Stimulated activated memory B cell treated with anti-CD40 and anti-IgM and Interleukin-4, amounts not matched to agents 10 μg/mL and 1 μg/mL and 100 μg/mL, for 72 hours (primary cell): ENCODE measurements at regions not wholly inside any gene's neighbourhood (a gene's known extent, or its start where the extent isn't known, plus 50 kb on each side); places are given as distances from the start of the nearest gene placed in this dataset.
"Not testable (repeated sequence)": the region's sequence is repeated elsewhere in the genome, so short reads cannot be mapped to it uniquely, and the experiment has no call there.

ENCODE experiments used
- ATAC-seq: fragments of 150-1000 bp; cut with Tn5 transposase; 2 replicates; pipeline ENCODE4 v1.10.0; 2021
- H3K27ac Mint-ChIP-seq: one replicate; pipeline ENCODE4 v1.8.0; 2022; ENCODE audit warnings: mild to moderate bottlenecking, mixed read lengths
- H3K27me3 Mint-ChIP-seq: one replicate; pipeline ENCODE4 v1.8.0; 2022; ENCODE audit warnings: mixed read lengths
- H3K36me3 Mint-ChIP-seq: one replicate; pipeline ENCODE4 v1.8.0; 2022; ENCODE audit warnings: mixed read lengths
- H3K4me1 Mint-ChIP-seq: one replicate; pipeline ENCODE4 v1.8.0; 2022; ENCODE audit warnings: mixed read lengths
- H3K4me3 Mint-ChIP-seq: one replicate; pipeline ENCODE4 v1.8.0; 2022; ENCODE audit warnings: mild to moderate bottlenecking, moderate library complexity, mixed read lengths
- H3K9me3 Mint-ChIP-seq: one replicate; pipeline ENCODE4 v1.8.0; 2022; ENCODE audit warnings: mixed read lengths

DNA sequence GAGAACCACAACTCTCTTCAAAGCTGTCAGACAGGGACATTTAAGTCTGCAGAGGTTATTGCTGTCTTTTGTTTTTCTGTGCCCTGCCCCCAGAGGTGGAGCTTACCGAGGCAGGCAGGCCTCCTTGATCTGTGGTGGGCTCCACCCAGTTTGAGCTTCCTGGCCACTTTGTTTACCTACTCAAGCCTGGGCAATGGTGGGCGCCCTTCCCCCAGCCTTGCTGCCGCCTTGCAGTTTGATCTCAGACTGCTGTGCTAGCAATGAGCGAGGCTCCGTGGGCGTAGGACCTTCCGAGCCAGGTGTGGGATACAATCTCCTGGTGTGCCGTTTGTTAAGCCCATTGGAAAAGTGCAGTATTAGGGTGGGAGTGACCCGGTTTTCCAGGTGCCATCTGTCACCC lies 822.1 kb downstream of the KCNMA1 start:
- not testable (repeated sequence) for ATAC-seq, H3K36me3 Mint-ChIP-seq, H3K4me1 Mint-ChIP-seq, H3K27ac Mint-ChIP-seq, H3K27me3 Mint-ChIP-seq, H3K4me3 Mint-ChIP-seq
- peaks cover 18% of the 10 kb centered on the region for H3K9me3 Mint-ChIP-seq

DNA sequence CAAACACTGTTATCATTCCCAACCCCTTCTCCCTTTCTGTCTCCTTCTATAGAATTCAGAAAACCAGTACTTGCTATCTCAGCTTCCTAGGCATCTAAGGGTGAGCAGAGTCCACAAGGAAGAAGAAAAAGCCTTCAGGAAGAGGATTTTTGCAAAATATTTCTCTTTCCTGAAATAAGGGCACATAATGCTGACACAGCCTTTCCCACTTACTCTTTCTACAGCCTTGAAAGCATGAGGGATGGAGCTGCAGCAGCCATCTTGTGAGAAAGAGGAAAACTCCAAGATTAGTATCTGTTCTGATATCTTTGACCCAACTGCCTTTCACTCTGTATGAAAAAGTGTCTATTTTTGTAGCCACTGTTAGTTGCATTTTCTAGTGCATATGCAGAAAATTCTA lies 826.2 kb downstream of the KCNMA1 start:
- ATAC-seq = no peak
- Mint-ChIP-seq H3K4me3 (no peak overlapping the region), H3K4me1 (no peaks in the 10 kb centered on the region), H3K9me3 (peaks cover 9% of the 10 kb centered on the region), H3K36me3 (no peaks in the 10 kb centered on the region), H3K27ac (no peak overlapping the region), H3K27me3 (no peaks in the 10 kb centered on the region)

GRCh38 chr10:76788452-76788811 lies 849.2 kb downstream of the KCNMA1 start:
- H3K4me3 Mint-ChIP-seq = no peak overlapping the region
- no peaks in the 10 kb centered on the region for H3K36me3 Mint-ChIP-seq
- peaks cover 11% of the 10 kb centered on the region for H3K9me3 Mint-ChIP-seq

DNA sequence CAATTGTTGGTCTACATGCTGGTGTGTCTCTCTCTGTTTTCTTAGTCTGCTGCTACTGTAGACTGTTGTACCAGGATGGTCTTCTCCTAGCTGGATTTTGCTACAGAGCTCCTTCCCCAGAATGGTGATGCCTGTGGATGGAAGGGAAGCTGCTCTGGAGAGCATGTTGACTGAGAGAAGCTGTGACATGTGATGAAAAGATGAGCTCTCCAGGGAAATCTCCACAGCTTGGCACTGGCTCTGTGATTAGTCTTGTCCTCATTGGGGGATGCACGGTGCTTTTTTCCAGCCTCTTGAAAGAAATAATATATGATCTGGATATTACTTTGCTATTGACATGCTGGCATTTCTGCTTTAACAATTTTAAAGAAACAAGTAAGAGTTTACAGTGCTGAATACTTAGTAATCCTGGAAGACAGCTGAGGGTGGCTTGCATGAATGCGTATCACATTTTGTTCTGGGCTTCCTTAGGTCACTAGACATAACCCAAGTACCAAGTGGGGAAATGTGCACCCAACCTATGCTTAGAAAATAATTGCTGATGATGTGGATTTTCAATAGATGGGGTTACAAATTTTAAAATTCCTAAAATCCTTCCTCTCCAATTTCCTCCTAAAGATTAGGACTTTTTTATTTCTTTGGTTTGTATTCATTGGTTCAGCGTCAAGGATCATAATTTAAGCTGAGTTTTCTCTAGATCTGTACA lies 849.7 kb downstream of the KCNMA1 start:
- ATAC-seq = no peak
- Mint-ChIP-seq H3K9me3 (peaks cover 11% of the 10 kb centered on the region), H3K27ac (no peak overlapping the region), H3K36me3 (no peaks in the 10 kb centered on the region), H3K27me3 (no peaks in the 10 kb centered on the region), H3K4me3 (no peak overlapping the region), H3K4me1 (no peaks in the 10 kb centered on the region)

More at GRCh38 chr10:76788452-76788811, 849.2 kb downstream of the KCNMA1 start:
- ATAC-seq = no peak
- no peak overlapping the region for H3K27ac Mint-ChIP-seq
- H3K27me3 Mint-ChIP-seq = no peaks in the 10 kb centered on the region
- H3K4me1 Mint-ChIP-seq = no peaks in the 10 kb centered on the region

- H3K9me3 Mint-ChIP-seq = peaks cover 9% of the 10 kb centered on the region
- no peaks in the 10 kb centered on the region for H3K4me1 Mint-ChIP-seq
- ATAC-seq = no peak
- H3K27ac Mint-ChIP-seq = no peak overlapping the region
- H3K4me3 Mint-ChIP-seq = no peak overlapping the region
- no peaks in the 10 kb centered on the region for H3K27me3 Mint-ChIP-seq
- H3K36me3 Mint-ChIP-seq = no peaks in the 10 kb centered on the region
Observed at GRCh38 chr10:76786504-76787072, 851.0 kb downstream of the KCNMA1 start.

DNA sequence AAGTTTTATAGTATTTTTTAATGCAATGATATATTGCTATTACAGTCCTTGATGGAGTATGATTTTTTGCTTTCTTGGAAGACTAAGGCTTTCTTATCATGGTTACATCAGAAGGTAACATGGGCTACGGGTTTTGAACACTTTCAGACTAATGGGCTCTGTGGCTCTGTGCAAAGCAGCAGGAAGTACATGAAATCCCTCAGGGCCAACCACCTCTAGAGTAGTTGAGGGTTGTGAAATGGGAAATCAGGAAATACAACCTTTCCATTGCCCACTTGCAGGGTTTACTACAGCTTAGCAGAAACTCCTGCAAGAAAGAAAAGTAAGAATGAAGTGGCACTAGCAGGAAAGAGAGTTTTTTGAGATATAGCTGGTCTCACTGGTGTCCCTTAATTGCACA lies 853.5 kb downstream of the KCNMA1 start:
- Mint-ChIP-seq H3K9me3 (peaks cover 6% of the 10 kb centered on the region), H3K27ac (no peak overlapping the region), H3K36me3 (no peaks in the 10 kb centered on the region), H3K4me1 (no peaks in the 10 kb centered on the region), H3K27me3 (no peaks in the 10 kb centered on the region), H3K4me3 (no peak overlapping the region)
- no peak for ATAC-seq

DNA sequence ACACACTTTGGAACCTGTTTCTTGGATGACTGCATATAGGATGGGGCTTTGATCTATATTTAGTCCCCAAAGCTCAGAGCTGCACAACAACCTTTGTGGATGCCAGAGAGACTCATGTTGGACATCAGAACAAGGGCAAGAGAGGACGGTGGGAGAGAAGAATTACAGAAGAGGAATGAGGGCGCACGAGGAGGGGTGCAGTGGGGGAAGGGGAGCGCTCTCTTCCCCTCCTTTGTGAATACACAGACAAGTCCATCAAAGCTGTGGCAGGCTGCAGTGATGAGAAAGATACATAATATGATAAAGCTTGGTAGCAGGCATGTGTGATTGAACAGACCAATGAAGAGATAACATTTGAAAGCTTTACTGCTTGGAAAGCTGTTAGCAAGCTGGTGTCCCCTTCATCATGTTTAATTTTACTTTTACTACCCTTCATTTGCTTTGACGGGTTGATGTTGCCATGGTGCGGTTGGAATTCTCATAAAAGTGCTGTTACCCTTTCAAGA lies 857.8 kb downstream of the KCNMA1 start:
- Mint-ChIP-seq H3K27me3 (no peaks in the 10 kb centered on the region), H3K9me3 (peaks cover 9% of the 10 kb centered on the region), H3K27ac (no peak overlapping the region), H3K4me1 (no peaks in the 10 kb centered on the region), H3K4me3 (no peak overlapping the region), H3K36me3 (no peaks in the 10 kb centered on the region)
- no peak for ATAC-seq

- no peaks in the 10 kb centered on the region for H3K4me1 Mint-ChIP-seq
- no peaks in the 10 kb centered on the region for H3K27me3 Mint-ChIP-seq
- H3K27ac Mint-ChIP-seq = no peak overlapping the region
- no peak for ATAC-seq
- no peaks in the 10 kb centered on the region for H3K36me3 Mint-ChIP-seq
- H3K9me3 Mint-ChIP-seq = peaks cover 10% of the 10 kb centered on the region
- H3K4me3 Mint-ChIP-seq = no peak overlapping the region
Observed at GRCh38 chr10:76778914-76779795, 858.5 kb downstream of the KCNMA1 start.

DNA sequence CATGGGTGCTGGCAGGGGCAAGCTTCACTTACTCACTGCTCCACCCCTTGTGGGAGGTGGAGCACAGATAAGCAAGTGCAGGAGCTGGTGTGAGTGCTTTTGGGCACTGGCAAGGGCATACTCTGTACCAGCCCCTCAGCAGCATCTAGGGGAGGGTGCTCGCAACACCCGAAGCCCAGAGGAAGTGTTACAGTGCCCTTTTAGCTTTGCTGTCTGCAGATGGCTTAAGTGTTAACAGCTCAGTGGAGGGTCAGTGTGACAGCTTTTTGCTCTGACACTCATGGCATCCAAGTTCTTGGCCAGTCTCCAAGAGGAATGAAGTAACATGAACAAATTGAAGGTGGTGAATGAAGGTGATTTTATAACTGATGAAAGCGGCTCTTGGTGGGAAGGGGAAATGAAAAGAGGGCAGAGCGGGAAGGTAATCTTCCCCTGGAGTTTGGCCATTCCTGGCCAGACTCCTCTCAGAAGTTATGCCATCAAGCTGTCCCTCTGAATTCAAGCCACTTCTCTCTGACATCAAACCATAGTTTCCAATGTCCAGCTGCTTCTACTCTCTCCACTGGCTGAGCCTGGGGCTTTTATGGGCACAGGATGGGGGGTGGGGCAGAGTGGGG lies 862.5 kb downstream of the KCNMA1 start:
- Mint-ChIP-seq H3K9me3 (peaks cover 15% of the 10 kb centered on the region), H3K27ac (no peak overlapping the region), H3K4me1 (no peaks in the 10 kb centered on the region), H3K27me3 (no peaks in the 10 kb centered on the region), H3K36me3 (no peaks in the 10 kb centered on the region), H3K4me3 (no peak overlapping the region)
- ATAC-seq = no peak

DNA sequence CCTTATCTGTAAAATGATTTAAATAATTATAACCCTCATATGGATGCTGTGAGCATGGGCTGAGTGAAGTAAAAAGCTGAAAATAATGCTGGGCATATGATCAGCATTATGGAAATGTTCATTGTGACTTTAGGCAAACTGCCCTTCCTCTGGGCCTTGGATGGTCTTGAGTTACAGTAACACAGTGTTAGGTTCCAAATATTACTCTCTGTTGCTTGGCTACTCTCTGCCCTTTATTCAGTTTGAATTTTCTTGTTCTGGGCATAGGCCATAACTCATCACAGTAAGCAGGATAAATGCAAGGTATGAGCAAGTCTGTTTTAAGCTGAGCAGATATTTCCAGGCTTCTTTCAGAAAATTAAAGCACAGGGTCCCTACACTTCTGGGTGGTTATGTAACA lies 868.0 kb downstream of the KCNMA1 start:
- Mint-ChIP-seq H3K9me3 (peaks cover 8% of the 10 kb centered on the region), H3K4me1 (no peaks in the 10 kb centered on the region), H3K27ac (no peak overlapping the region), H3K36me3 (no peaks in the 10 kb centered on the region), H3K4me3 (no peak overlapping the region), H3K27me3 (no peaks in the 10 kb centered on the region)
- no peak for ATAC-seq

DNA sequence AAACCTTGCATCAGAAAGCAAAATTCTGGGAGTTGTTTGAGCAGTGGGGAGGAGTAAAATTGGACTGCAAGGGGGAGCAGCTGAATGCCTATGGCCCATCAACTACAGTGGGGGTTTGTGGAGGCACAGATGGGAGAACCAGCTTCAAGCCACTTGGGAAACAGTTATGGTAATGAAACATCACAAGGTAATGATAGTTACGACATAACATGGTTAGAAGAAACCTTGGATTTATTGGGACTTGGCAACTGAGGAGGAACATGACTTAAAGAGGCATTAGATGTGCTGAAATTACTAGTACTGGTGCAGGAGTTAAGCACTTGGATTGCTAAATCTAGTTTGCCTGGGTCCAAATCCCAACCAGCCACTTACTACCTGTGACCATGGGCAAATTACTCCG lies 868.4 kb downstream of the KCNMA1 start:
- no peaks in the 10 kb centered on the region for H3K4me1 Mint-ChIP-seq

GRCh38 chr10:76766682-76767081 lies 870.9 kb downstream of the KCNMA1 start:
- no peaks in the 10 kb centered on the region for H3K27me3 Mint-ChIP-seq
- no peaks in the 10 kb centered on the region for H3K4me1 Mint-ChIP-seq
- H3K4me3 Mint-ChIP-seq = no peak overlapping the region
- ATAC-seq = no peak
- peaks cover 6% of the 10 kb centered on the region for H3K9me3 Mint-ChIP-seq
- H3K36me3 Mint-ChIP-seq = no peaks in the 10 kb centered on the region
- no peak overlapping the region for H3K27ac Mint-ChIP-seq

More for the DNA sequence above, 868.4 kb downstream of the KCNMA1 start:
- H3K9me3 Mint-ChIP-seq = peaks cover 7% of the 10 kb centered on the region
- H3K27ac Mint-ChIP-seq = no peak overlapping the region
- no peaks in the 10 kb centered on the region for H3K36me3 Mint-ChIP-seq
- no peaks in the 10 kb centered on the region for H3K27me3 Mint-ChIP-seq
- H3K4me3 Mint-ChIP-seq = no peak overlapping the region
- ATAC-seq = no peak

- not testable (repeated sequence) for ATAC-seq, H3K4me1 Mint-ChIP-seq, H3K27ac Mint-ChIP-seq, H3K4me3 Mint-ChIP-seq, H3K27me3 Mint-ChIP-seq, H3K9me3 Mint-ChIP-seq, H3K36me3 Mint-ChIP-seq
Observed at GRCh38 chr10:76764921-76765320, 872.7 kb downstream of the KCNMA1 start.

DNA sequence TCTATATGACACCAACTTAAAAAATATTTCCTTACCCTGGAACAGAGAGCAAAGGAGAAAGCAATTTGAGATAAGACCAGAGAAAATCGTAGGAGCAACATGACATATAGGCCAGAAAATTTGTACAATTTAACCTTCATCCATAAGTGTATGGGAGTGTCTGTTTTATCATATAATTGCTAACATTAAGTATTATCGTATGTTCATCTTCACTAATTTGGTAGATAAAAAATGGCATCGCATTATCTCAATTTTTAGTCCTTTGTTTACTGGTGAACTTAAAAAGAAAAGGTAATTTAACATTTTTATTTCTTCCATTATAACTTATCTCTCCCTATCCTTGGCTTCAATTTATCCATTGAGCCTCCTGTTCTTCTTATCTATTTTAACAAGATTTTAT lies 873.4 kb downstream of the KCNMA1 start:
- no peak overlapping the region for H3K4me3 Mint-ChIP-seq
- H3K27ac Mint-ChIP-seq = no peak overlapping the region
- peaks cover 6% of the 10 kb centered on the region for H3K9me3 Mint-ChIP-seq
- H3K27me3 Mint-ChIP-seq = no peaks in the 10 kb centered on the region
- no peak for ATAC-seq
- H3K4me1 Mint-ChIP-seq = no peaks in the 10 kb centered on the region
- no peaks in the 10 kb centered on the region for H3K36me3 Mint-ChIP-seq

DNA sequence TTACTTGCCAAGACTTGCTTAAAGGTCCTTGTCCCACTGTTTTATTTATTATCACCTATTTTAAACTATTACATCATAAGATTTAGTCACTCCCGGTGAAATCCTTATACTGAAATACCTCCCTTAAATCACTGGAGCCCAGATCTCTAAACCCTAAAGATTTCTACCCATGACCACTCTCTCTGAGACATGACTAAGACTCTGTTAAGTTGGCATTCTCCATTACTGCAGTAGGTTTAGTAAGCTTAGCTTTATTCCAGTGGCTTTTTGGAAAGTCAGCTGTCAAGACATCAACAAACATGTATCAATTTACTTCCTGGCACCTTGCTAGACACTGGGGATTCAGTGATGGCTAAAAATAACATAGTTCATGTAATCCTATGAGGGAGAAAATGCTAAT lies 874.2 kb downstream of the KCNMA1 start:
- Mint-ChIP-seq H3K4me1 (no peaks in the 10 kb centered on the region), H3K36me3 (no peaks in the 10 kb centered on the region), H3K27ac (no peak overlapping the region), H3K27me3 (no peaks in the 10 kb centered on the region), H3K9me3 (peaks cover 6% of the 10 kb centered on the region), H3K4me3 (no peak overlapping the region)
- ATAC-seq = no peak
